Suprapubic skin (tissue), 4 donors: ENCODE measurements at regions not wholly inside any gene's neighbourhood (a gene's known extent, or its start where the extent isn't known, plus 50 kb on each side); places are given as distances from the start of the nearest gene placed in this dataset.

Experiments used
- CTCF ChIP-seq, 2 donors: fragments of 200-600 bp in 1 of 2; fragments of 450-650 bp in 1 of 2; sonication (generic) in 1 of 2; IDR thresholded peaks; one replicate each; pipeline ENCODE4 v1.5.1; 2016 to 2019; ENCODE audit warnings: antibody characterized with exemption in 2 of 2, mild to moderate bottlenecking in 1 of 2, moderate library complexity in 1 of 2
- EP300 ChIP-seq: sonication (generic); formaldehyde crosslinking; IDR thresholded peaks from one replicate; pipeline ENCODE4 v1.6.1; 2017; ENCODE audit warnings: antibody characterized with exemption
- POLR2A ChIP-seq, 2 donors: fragments of 450-650 bp; IDR thresholded peaks; one replicate each; pipeline ENCODE4 v1.6.1; 2017; ENCODE audit warnings: antibody characterized with exemption in 2 of 2, mild to moderate bottlenecking in 2 of 2, moderate library complexity in 2 of 2
- POLR2AphosphoS5 ChIP-seq, 3 donors: sonication (generic); formaldehyde crosslinking; IDR thresholded peaks; one replicate each; pipeline ENCODE4 v1.6.1; 2017; ENCODE audit warnings: antibody characterized with exemption in 3 of 3

DNA sequence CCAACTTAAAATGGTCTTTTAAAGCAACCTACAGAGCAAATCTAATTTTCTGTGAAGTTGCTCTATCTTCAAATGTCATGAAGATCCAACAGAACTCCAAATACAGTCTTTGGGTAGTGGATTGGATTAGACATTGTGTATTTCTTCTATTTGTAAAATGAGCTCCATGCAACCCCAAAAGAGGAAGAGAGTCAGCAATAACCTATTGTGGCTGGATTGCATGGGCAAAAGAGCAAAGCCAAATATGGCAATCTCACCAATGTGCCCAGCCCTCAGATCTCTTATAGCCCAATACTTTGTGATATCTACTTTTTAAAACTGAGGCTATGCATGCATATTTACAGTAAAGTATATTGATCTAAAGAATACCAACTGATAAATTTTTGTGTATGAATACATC lies 146.3 kb downstream of the TXNL1 start:
- no peak for TF ChIP-seq CTCF (IDR thresholded peaks at IDR 0.05)
- TF ChIP-seq POLR2A (IDR thresholded peaks at IDR 0.05), result no peak
- no peak for TF ChIP-seq POLR2AphosphoS5 (IDR thresholded peaks at IDR 0.05)
- no peak for TF ChIP-seq EP300
